ENCODE measurements at regions not wholly inside any gene's neighbourhood (a gene's known extent, or its start where the extent isn't known, plus 50 kb on each side); places are given as distances from the start of the nearest gene placed in this dataset.

GRCh38 chr10:78286668-78287067 is 253.0 kb downstream of the RPS24 start:
- TF ChIP-seq FOXA1 (IDR thresholded peaks at IDR 0.05) (no peak), LEF1 (IDR thresholded peaks at IDR 0.05; ENCODE audit: borderline replicate concordance) (no peak), SP1 (IDR thresholded peaks at IDR 0.05) (no peak), FOXK2 (IDR thresholded peaks at IDR 0.05) (no peak), ARNT (IDR thresholded peaks at IDR 0.05) (no peak), ELF4 (IDR thresholded peaks at IDR 0.05) (no peak), TARDBP (IDR thresholded peaks at IDR 0.05) (no peak), BHLHE40 (IDR thresholded peaks at IDR 0.05; ENCODE audit: borderline replicate concordance) (no peak), ZNF384 (IDR thresholded peaks at IDR 0.05) (no peak), FOXM1 (IDR thresholded peaks at IDR 0.05; ENCODE audit: borderline replicate concordance) (no peak), NFRKB (IDR thresholded peaks at IDR 0.05) (no peak), PKNOX1 (IDR thresholded peaks at IDR 0.05) (no peak), SUZ12 (IDR thresholded peaks at IDR 0.05) (no peak), CTBP1 (IDR thresholded peaks at IDR 0.05; ENCODE audit: borderline replicate concordance) (no peak)

Data from HEK293T (cell line).